ENCODE measurements at regions not wholly inside any gene's neighbourhood (a gene's known extent, or its start where the extent isn't known, plus 50 kb on each side); places are given as distances from the start of the nearest gene placed in this dataset.

DNA sequence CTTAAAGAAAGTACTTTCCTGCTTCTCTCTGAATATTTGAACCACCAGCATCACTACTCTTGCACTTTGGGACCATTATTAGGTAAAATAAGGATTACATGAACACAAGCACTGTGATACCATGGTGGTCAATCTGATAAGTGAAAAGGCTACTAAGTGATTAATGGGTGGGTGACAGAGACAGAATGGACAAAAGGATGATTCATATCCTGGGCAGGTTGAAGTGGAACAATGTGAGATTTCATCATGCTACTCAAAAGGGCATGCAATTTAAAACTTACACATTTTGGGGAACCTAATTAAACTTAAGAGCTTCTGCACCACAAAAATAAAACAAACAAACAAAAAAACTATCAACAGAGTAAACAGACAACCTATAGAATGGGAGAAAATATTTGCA is 172.0 kb upstream of the CD96 start:
- Histone ChIP-seq H3K36me3 (ENCODE audit: insufficient read depth) (no peaks in the 10 kb centered on the region; the same call in 1 of the 2 replicates), H3K9me2 (ENCODE audit: insufficient read depth) (peaks cover 12% of the 10 kb centered on the region; the same call in 1 of the 2 replicates), H3K4me2 (no peak overlapping the region), H4K20me1 (replicated peaks; ENCODE audit: insufficient read depth) (no peaks in the 10 kb centered on the region), H3K4me1 (ENCODE audit: insufficient read depth) (no peaks in the 10 kb centered on the region), H3F3A (replicated peaks; ENCODE audit: low read depth) (no peaks in the 10 kb centered on the region), H3K4me3 (no peak overlapping the region), H3K27ac (ENCODE audit: low read depth) (no peak overlapping the region), H2AFZ (no peak overlapping the region), H3K79me2 (replicated peaks; ENCODE audit: insufficient read depth) (no peaks in the 10 kb centered on the region), H3K27me3 (ENCODE audit: insufficient read depth) (no peaks in the 10 kb centered on the region)
- TF ChIP-seq EZH2 (IDR thresholded peaks at IDR 0.05; ENCODE audit: low read depth, unreplicated experiment): no peak
- TF ChIP-seq, protein P1, sequence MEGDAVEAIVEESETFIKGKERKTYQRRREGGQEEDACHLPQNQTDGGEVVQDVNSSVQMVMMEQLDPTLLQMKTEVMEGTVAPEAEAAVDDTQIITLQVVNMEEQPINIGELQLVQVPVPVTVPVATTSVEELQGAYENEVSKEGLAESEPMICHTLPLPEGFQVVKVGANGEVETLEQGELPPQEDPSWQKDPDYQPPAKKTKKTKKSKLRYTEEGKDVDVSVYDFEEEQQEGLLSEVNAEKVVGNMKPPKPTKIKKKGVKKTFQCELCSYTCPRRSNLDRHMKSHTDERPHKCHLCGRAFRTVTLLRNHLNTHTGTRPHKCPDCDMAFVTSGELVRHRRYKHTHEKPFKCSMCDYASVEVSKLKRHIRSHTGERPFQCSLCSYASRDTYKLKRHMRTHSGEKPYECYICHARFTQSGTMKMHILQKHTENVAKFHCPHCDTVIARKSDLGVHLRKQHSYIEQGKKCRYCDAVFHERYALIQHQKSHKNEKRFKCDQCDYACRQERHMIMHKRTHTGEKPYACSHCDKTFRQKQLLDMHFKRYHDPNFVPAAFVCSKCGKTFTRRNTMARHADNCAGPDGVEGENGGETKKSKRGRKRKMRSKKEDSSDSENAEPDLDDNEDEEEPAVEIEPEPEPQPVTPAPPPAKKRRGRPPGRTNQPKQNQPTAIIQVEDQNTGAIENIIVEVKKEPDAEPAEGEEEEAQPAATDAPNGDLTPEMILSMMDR (conservative IDR thresholded peaks at IDR 0.05; ENCODE audit: low read depth in 2 of 2): no peak
- no peak for TF ChIP-seq EZH2phosphoT487 (IDR thresholded peaks at IDR 0.05; ENCODE audit: unreplicated experiment)
- TF ChIP-seq ZNF462 (CRISPR knock-in tag; IDR thresholded peaks at IDR 0.05): no peak
- TF ChIP-seq CREB1 (CRISPR knock-in tag; IDR thresholded peaks at IDR 0.05; ENCODE audit: low read depth): no peak
- TF ChIP-seq, protein P2, sequence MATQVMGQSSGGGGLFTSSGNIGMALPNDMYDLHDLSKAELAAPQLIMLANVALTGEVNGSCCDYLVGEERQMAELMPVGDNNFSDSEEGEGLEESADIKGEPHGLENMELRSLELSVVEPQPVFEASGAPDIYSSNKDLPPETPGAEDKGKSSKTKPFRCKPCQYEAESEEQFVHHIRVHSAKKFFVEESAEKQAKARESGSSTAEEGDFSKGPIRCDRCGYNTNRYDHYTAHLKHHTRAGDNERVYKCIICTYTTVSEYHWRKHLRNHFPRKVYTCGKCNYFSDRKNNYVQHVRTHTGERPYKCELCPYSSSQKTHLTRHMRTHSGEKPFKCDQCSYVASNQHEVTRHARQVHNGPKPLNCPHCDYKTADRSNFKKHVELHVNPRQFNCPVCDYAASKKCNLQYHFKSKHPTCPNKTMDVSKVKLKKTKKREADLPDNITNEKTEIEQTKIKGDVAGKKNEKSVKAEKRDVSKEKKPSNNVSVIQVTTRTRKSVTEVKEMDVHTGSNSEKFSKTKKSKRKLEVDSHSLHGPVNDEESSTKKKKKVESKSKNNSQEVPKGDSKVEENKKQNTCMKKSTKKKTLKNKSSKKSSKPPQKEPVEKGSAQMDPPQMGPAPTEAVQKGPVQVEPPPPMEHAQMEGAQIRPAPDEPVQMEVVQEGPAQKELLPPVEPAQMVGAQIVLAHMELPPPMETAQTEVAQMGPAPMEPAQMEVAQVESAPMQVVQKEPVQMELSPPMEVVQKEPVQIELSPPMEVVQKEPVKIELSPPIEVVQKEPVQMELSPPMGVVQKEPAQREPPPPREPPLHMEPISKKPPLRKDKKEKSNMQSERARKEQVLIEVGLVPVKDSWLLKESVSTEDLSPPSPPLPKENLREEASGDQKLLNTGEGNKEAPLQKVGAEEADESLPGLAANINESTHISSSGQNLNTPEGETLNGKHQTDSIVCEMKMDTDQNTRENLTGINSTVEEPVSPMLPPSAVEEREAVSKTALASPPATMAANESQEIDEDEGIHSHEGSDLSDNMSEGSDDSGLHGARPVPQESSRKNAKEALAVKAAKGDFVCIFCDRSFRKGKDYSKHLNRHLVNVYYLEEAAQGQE (IDR thresholded peaks at IDR 0.05; ENCODE audit: unreplicated experiment): no peak
- TF ChIP-seq JUNB (IDR thresholded peaks at IDR 0.05; ENCODE audit: unreplicated experiment): no peak
- no peak for TF ChIP-seq ZNF331 (CRISPR knock-in tag; IDR thresholded peaks at IDR 0.05; ENCODE audit: low read depth)
- TF ChIP-seq POLR2AphosphoS5 (IDR thresholded peaks at IDR 0.05; ENCODE audit: low read depth): no peak
- TF ChIP-seq STAT1 (IDR thresholded peaks at IDR 0.05; ENCODE audit: unreplicated experiment): no peak
- no peak for TF ChIP-seq ETS1 (IDR thresholded peaks at IDR 0.05)
- H3K27me3 Mint-ChIP-seq (ENCODE audit: insufficient read depth, low read depth, poor library complexity): peaks cover 4% of the 10 kb centered on the region
- H3K4me3 Mint-ChIP-seq: no peak overlapping the region
- DNase-seq (ENCODE audit: low spot score): no peak
- H3K4me1 Mint-ChIP-seq: no peaks in the 10 kb centered on the region
- H3K9me3 Mint-ChIP-seq: peaks cover 39% of the 10 kb centered on the region
- ATAC-seq: no peak
- peaks cover 33% of the 10 kb centered on the region for H3K36me3 Mint-ChIP-seq (ENCODE audit: low read depth)
- H3K27ac Mint-ChIP-seq: no peak overlapping the region
